ENCODE measurements at regions not wholly inside any gene's neighbourhood (a gene's known extent, or its start where the extent isn't known, plus 50 kb on each side); places are given as distances from the start of the nearest gene placed in this dataset.

DNA sequence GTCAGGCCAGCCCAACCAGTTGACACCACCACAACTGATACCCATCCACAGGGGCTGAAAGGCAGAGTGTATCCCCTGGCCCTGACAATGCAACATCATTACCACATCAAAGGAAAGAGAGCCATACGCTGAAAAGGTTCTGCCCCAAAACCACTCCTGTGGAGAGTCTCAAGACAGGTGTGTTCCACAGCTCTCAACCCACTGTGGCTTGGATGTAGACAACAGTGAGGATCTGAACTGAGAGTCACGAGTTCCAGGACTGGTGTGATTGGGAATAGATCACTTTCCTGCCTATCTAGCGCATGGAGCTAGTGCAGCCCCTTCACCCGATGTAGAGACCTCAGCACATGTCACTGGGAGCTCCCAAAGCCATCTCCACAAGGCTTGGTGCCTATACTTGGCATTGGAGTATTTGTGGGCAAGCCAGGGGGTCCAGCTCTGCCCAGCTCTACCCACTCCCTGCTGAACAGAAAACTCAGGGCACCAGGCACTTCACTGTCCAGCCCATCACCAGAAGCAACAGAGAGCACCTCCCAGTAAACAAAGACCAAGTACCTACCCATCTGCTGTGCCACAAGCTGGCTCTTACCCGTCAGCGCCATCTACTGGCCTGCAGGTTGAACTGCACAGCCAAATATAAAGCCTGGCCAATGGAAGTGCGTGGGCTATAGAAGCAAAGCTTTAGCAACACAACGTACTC is 579.5 kb downstream of the UQCRFS1 start:
- H3K27me3 Mint-ChIP-seq (ENCODE audit: low read depth), result no peaks in the 10 kb centered on the region
- POLR2A ChIA-PET, result no interaction called here
- peaks cover 10% of the 10 kb centered on the region for H3K36me3 Mint-ChIP-seq
- ATAC-seq (peak; percentile 90), DNase-seq (ENCODE audit: low spot score) (peak; percentile 73)
- no peak overlapping the region for H3K4me3 Mint-ChIP-seq
- peaks cover 5% of the 10 kb centered on the region for H3K9me3 Mint-ChIP-seq
- no peak for TF ChIP-seq GTF2I (CRISPR knock-in tag; conservative IDR thresholded peaks at IDR 0.05)
- 0 out of 2 replicates have a peak, but pooled peaks have one; percentile 27 for TF ChIP-seq ETV6 (CRISPR knock-in tag; IDR thresholded peaks at IDR 0.05)
- TF ChIP-seq CTCF (IDR thresholded peaks at IDR 0.05), result peak; percentile 97
- no peak for TF ChIP-seq ZNF512 (CRISPR knock-in tag; IDR thresholded peaks at IDR 0.05; ENCODE audit: borderline replicate concordance)
- peak overlapping the region; percentile 8; the same call in 1 of the 2 replicates for H3K27ac Mint-ChIP-seq
- CTCF ChIA-PET, result interaction anchor here (0.5 to 2.8 kb wide), 69 partner anchors 9 to 835 kb away, joined by 3 to 55 read pairs (median 4); no protein-coding TSS in a partner anchor
- peaks cover 8% of the 10 kb centered on the region for H3K4me1 Mint-ChIP-seq

DNA sequence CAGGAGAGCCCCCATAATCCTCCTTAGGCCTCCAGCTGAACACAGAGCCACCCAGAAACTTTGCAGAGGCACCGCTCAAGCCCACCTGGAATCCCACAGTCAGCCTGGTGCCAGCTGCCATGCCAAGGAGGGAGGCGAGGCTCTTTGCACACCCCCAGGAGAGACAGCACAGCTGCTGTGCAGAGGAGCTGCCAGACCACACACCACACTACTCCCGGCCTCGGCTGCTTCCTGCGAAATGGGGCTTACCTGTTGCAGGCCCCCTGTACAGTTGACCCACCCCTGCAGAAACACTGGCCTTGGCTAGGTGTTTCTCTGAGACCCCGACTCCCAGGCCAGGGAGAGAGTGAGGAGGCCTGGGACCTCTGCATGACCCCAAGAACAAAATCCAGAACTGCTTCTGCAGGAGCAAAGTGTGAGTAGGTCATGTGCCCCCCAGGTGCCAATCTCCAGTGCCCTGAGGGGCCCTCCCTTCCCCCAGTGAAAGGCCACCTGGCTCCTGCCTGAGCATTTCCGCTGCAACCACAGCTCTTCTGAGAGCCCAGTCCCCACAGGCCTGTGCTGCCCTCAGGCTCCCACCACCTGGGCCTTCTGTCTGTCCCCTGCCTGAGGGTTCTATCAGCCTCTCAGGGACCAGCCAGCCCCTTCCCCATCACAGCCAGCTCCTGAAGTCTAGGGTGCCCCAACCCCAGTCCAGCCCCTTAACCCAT is 580.4 kb downstream of the UQCRFS1 start:
- DNase-seq (ENCODE audit: low spot score), result no peak
- Mint-ChIP-seq H3K27me3 (ENCODE audit: low read depth) (no peaks in the 10 kb centered on the region), H3K27ac (peak overlapping the region; percentile 8), H3K36me3 (peaks cover 15% of the 10 kb centered on the region), H3K4me3 (no peak overlapping the region), H3K9me3 (peaks cover 14% of the 10 kb centered on the region), H3K4me1 (peaks cover 8% of the 10 kb centered on the region)
- ChIA-PET POLR2A (no interaction called here), CTCF (interaction anchor here (0.6 to 2.8 kb wide), 14 partner anchors 8 to 662 kb away, joined by 3 to 55 read pairs (median 9); no protein-coding TSS in a partner anchor)
- no peak for ATAC-seq
- TF ChIP-seq, protein P1, sequence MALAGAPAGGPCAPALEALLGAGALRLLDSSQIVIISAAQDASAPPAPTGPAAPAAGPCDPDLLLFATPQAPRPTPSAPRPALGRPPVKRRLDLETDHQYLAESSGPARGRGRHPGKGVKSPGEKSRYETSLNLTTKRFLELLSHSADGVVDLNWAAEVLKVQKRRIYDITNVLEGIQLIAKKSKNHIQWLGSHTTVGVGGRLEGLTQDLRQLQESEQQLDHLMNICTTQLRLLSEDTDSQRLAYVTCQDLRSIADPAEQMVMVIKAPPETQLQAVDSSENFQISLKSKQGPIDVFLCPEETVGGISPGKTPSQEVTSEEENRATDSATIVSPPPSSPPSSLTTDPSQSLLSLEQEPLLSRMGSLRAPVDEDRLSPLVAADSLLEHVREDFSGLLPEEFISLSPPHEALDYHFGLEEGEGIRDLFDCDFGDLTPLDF (CRISPR knock-in tag; IDR thresholded peaks at IDR 0.05), result no peak
- TF ChIP-seq, protein P2, sequence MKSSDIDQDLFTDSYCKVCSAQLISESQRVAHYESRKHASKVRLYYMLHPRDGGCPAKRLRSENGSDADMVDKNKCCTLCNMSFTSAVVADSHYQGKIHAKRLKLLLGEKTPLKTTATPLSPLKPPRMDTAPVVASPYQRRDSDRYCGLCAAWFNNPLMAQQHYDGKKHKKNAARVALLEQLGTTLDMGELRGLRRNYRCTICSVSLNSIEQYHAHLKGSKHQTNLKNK (CRISPR knock-in tag; IDR thresholded peaks at IDR 0.05), result no peak
- no peak for TF ChIP-seq NR3C1 (CRISPR knock-in tag; conservative IDR thresholded peaks at IDR 0.05; ENCODE audit: low read depth)
- TF ChIP-seq ATF3 (CRISPR knock-in tag; conservative IDR thresholded peaks at IDR 0.05), result no peak
- TF ChIP-seq HMGA2 (CRISPR knock-in tag; IDR thresholded peaks at IDR 0.05), result no peak
- TF ChIP-seq, protein P3, sequence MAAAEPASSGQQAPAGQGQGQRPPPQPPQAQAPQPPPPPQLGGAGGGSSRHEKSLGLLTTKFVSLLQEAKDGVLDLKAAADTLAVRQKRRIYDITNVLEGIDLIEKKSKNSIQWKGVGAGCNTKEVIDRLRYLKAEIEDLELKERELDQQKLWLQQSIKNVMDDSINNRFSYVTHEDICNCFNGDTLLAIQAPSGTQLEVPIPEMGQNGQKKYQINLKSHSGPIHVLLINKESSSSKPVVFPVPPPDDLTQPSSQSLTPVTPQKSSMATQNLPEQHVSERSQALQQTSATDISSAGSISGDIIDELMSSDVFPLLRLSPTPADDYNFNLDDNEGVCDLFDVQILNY (CRISPR knock-in tag; IDR thresholded peaks at IDR 0.05), result no peak
- TF ChIP-seq ZNF671 (CRISPR knock-in tag; IDR thresholded peaks at IDR 0.05), result no peak
- TF ChIP-seq OVOL2 (CRISPR knock-in tag; IDR thresholded peaks at IDR 0.05; ENCODE audit: borderline replicate concordance), result no peak
- no peak for TF ChIP-seq SMAD4 (CRISPR knock-in tag; IDR thresholded peaks at IDR 0.05)
- TF ChIP-seq, protein P4, sequence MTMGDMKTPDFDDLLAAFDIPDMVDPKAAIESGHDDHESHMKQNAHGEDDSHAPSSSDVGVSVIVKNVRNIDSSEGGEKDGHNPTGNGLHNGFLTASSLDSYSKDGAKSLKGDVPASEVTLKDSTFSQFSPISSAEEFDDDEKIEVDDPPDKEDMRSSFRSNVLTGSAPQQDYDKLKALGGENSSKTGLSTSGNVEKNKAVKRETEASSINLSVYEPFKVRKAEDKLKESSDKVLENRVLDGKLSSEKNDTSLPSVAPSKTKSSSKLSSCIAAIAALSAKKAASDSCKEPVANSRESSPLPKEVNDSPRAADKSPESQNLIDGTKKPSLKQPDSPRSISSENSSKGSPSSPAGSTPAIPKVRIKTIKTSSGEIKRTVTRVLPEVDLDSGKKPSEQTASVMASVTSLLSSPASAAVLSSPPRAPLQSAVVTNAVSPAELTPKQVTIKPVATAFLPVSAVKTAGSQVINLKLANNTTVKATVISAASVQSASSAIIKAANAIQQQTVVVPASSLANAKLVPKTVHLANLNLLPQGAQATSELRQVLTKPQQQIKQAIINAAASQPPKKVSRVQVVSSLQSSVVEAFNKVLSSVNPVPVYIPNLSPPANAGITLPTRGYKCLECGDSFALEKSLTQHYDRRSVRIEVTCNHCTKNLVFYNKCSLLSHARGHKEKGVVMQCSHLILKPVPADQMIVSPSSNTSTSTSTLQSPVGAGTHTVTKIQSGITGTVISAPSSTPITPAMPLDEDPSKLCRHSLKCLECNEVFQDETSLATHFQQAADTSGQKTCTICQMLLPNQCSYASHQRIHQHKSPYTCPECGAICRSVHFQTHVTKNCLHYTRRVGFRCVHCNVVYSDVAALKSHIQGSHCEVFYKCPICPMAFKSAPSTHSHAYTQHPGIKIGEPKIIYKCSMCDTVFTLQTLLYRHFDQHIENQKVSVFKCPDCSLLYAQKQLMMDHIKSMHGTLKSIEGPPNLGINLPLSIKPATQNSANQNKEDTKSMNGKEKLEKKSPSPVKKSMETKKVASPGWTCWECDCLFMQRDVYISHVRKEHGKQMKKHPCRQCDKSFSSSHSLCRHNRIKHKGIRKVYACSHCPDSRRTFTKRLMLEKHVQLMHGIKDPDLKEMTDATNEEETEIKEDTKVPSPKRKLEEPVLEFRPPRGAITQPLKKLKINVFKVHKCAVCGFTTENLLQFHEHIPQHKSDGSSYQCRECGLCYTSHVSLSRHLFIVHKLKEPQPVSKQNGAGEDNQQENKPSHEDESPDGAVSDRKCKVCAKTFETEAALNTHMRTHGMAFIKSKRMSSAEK (CRISPR knock-in tag; IDR thresholded peaks at IDR 0.05; ENCODE audit: borderline replicate concordance), result no peak

Measured in WTC11 (cell line).